Stromal cell of bone marrow (primary cell): ENCODE measurements at regions not wholly inside any gene's neighbourhood (a gene's known extent, or its start where the extent isn't known, plus 50 kb on each side); places are given as distances from the start of the nearest gene placed in this dataset.
"Not testable (repeated sequence)": the region's sequence is repeated elsewhere in the genome, so short reads cannot be mapped to it uniquely, and the experiment has no call there.

Experiments
- DNase-seq: peaks from one replicate; pipeline ENCODE4 v3.0.0-alpha.2; 2012; ENCODE audit warnings: low read depth

- no peak for DNase-seq
Measured at GRCh38 chr10:34957531-34957930, 132.6 kb downstream of the CUL2 start.

GRCh38 chr10:34956756-34957155 lies 133.4 kb downstream of the CUL2 start:
- no peak for DNase-seq

GRCh38 chr10:34955391-34955790 lies 134.8 kb downstream of the CUL2 start:
- no peak for DNase-seq

GRCh38 chr10:34954142-34954541 lies 136.0 kb downstream of the CUL2 start:
- no peak for DNase-seq

GRCh38 chr10:34951263-34951887 lies 136.3 kb upstream of the PARD3 start:
- peak; percentile 61 for DNase-seq

GRCh38 chr10:34945951-34946522 lies 130.9 kb upstream of the PARD3 start:
- not testable (repeated sequence) for DNase-seq

GRCh38 chr10:34941471-34942357 lies 126.6 kb upstream of the PARD3 start:
- no peak for DNase-seq

GRCh38 chr10:34940436-34940835 lies 125.3 kb upstream of the PARD3 start:
- DNase-seq = no peak

GRCh38 chr10:34938399-34938670 lies 123.2 kb upstream of the PARD3 start:
- DNase-seq = no peak

- not testable (repeated sequence) for DNase-seq
Measured at GRCh38 chr10:34937643-34938398, 122.7 kb upstream of the PARD3 start.

GRCh38 chr10:34936061-34936460 lies 121.0 kb upstream of the PARD3 start:
- DNase-seq = no peak

GRCh38 chr10:34933676-34934075 lies 118.6 kb upstream of the PARD3 start:
- no peak for DNase-seq

- no peak for DNase-seq
Measured at GRCh38 chr10:34932235-34932634, 117.1 kb upstream of the PARD3 start.

- DNase-seq = no peak
Measured at GRCh38 chr10:34931216-34931615, 116.1 kb upstream of the PARD3 start.

GRCh38 chr10:34922138-34922537 lies 107.0 kb upstream of the PARD3 start:
- no peak for DNase-seq

GRCh38 chr10:34920578-34920977 lies 105.5 kb upstream of the PARD3 start:
- DNase-seq = no peak

GRCh38 chr10:34918776-34919315 lies 103.8 kb upstream of the PARD3 start:
- DNase-seq = no peak

- DNase-seq = no peak
Measured at GRCh38 chr10:34918060-34918775, 103.1 kb upstream of the PARD3 start.

- peak; percentile 75 for DNase-seq
Measured at GRCh38 chr10:34916314-34916713, 101.2 kb upstream of the PARD3 start.

GRCh38 chr10:34912771-34913170 lies 97.7 kb upstream of the PARD3 start:
- DNase-seq = no peak

- DNase-seq = no peak
Measured at GRCh38 chr10:34911661-34912205, 96.6 kb upstream of the PARD3 start.
